Natural killer cell treated with Interleukin-12 subunit alpha and Interleukin-12 subunit beta and Interleukin-15 and Interleukin-18, amount 100 ng/mL, for 72 hours (primary cell): ENCODE measurements at regions not wholly inside any gene's neighbourhood (a gene's known extent, or its start where the extent isn't known, plus 50 kb on each side); places are given as distances from the start of the nearest gene placed in this dataset.

Experiments
- ATAC-seq, 2 donors: fragments of 150-1000 bp; cut with Tn5 transposase in 1 of 2; sonication (Bioruptor Pico), chemical (Tn5 transposase) in 1 of 2; 2 replicates each; pipeline ENCODE4 v1.10.0; 2021
- DNase-seq: peaks from one replicate; pipeline ENCODE4 v3.0.0; 2022; ENCODE audit warnings: low spot score
- H3K27ac Mint-ChIP-seq, 2 donors: 1 replicate in 1 of 2; 2 replicates in 1 of 2; pipeline ENCODE4 v1.8.0; 2022; ENCODE audit warnings: mixed read lengths in 2 of 2, mild to moderate bottlenecking in 1 of 2, moderate library complexity in 1 of 2
- H3K27me3 Mint-ChIP-seq, 2 donors: 1 replicate in 1 of 2; 2 replicates in 1 of 2; pipeline ENCODE4 v1.8.0; 2022; ENCODE audit warnings: mixed read lengths in 2 of 2
- H3K36me3 Mint-ChIP-seq: one replicate; pipeline ENCODE4 v1.8.0; 2022; ENCODE audit warnings: mixed read lengths
- H3K4me1 Mint-ChIP-seq, 2 donors: 1 replicate in 1 of 2; 2 replicates in 1 of 2; pipeline ENCODE4 v1.8.0; 2022; ENCODE audit warnings: low read depth in 2 of 2, mixed read lengths in 2 of 2, mild to moderate bottlenecking in 1 of 2
- H3K4me3 Mint-ChIP-seq: one replicate; pipeline ENCODE4 v1.8.0; 2022; ENCODE audit warnings: mixed read lengths
- H3K9me3 Mint-ChIP-seq: 2 replicates; pipeline ENCODE4 v1.8.0; 2022; ENCODE audit warnings: mixed read lengths

DNA sequence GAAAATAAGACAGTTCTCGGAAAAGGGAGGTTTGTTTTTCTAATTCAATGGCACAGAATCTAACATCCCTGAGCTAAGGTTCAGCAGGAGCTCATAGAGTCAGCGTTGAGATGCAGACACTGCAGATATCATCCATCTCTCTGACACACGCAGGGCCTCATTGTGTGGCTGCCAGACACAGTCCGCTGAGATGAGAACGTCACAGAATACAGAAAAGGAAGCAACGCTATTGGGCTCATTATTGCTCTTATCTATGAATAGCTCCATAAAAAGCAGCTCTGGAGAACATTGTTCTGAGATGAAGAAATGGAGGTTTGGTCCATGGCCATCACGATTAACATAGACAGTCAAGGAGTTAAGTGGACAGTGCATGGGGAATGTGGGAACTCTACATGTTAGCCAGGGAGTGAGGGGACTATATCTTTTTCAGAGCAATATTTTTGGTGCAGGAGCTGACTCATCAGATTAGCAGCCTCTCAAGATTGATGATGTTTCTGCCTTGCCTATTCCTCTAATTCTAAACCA is 771.6 kb upstream of the CXADR start:
- H3K4me1 Mint-ChIP-seq: no peaks in the 10 kb centered on the region
- no peak for ATAC-seq
- H3K27me3 Mint-ChIP-seq: no peaks in the 10 kb centered on the region
- H3K27ac Mint-ChIP-seq: no peak overlapping the region
- no peak overlapping the region for H3K4me3 Mint-ChIP-seq
- H3K36me3 Mint-ChIP-seq: no peaks in the 10 kb centered on the region
- H3K9me3 Mint-ChIP-seq: peaks cover 13% of the 10 kb centered on the region
- no peak for DNase-seq

DNA sequence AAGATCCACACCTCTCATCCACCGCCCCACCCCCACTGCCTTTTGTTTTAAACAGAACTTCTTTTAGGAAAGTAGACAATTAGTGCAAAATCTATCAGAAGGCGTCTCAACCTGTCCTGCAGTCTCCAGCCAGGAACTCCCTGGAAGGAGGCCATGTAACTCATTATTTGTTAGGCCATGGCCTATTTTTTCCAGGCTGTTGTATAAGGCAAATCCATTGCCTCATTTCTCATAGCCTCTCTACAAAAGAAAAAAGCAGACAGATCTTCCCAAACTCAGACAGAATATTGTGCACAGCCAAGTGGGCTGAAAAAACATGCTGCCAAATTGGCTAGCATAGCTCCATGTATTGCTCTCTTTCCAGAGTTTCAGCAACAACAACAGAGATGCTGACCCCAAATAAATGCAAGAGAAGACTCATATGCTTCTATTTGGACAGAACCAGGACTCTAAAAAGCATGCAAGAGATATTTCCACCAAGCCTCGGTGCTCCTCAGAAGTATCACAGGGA is 770.7 kb upstream of the CXADR start:
- no peak overlapping the region for H3K27ac Mint-ChIP-seq
- no peak overlapping the region for H3K4me3 Mint-ChIP-seq
- H3K36me3 Mint-ChIP-seq: no peaks in the 10 kb centered on the region
- DNase-seq (no peak), ATAC-seq (no peak)
- peaks cover 13% of the 10 kb centered on the region for H3K9me3 Mint-ChIP-seq
- no peaks in the 10 kb centered on the region for H3K27me3 Mint-ChIP-seq
- no peaks in the 10 kb centered on the region for H3K4me1 Mint-ChIP-seq

DNA sequence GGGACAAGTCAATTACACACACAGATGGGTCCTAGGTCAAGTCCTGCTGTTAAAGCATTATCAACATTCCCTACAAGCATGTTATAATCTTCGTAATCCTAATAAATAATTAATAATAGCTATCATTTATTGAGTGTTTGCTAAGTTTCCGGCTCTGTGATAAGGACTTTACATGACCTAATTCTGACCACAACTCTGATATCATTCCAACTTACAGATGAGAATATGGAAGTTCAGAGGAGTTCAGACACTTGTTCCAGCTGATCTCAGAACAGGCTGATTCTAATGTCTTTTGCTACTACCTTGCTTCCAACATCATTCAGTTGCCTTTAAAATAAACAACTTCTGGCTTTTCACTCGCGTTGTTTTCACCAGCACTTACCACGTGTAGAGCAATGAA is 770.1 kb upstream of the CXADR start:
- DNase-seq (no peak), ATAC-seq (no peak)
- H3K27me3 Mint-ChIP-seq: no peaks in the 10 kb centered on the region
- no peak overlapping the region for H3K4me3 Mint-ChIP-seq
- H3K36me3 Mint-ChIP-seq: no peaks in the 10 kb centered on the region
- no peaks in the 10 kb centered on the region for H3K4me1 Mint-ChIP-seq
- peaks cover 13% of the 10 kb centered on the region for H3K9me3 Mint-ChIP-seq
- no peak overlapping the region for H3K27ac Mint-ChIP-seq

DNA sequence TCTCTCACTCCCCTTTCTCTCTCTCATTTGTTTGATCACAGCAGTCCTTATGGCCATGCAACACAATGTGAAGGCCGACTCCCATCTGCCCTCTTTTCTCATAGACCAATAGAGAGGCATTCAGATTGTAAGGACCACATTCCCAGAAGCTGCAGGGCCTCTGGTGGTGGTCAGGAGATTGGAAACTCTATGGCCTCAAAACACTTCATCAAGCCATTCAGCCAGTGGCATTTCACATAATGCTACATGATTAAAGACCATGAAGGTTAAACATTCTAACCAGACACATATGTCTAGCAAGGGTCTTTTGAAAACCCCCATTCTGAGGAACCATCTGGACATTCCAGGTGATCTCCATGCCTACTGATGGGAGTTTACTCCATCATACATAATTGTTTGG is 769.5 kb upstream of the CXADR start:
- peaks cover 17% of the 10 kb centered on the region for H3K9me3 Mint-ChIP-seq
- H3K27ac Mint-ChIP-seq: no peak overlapping the region
- H3K4me3 Mint-ChIP-seq: no peak overlapping the region
- ATAC-seq: no peak
- no peaks in the 10 kb centered on the region for H3K4me1 Mint-ChIP-seq
- DNase-seq: no peak
- H3K27me3 Mint-ChIP-seq: no peaks in the 10 kb centered on the region
- H3K36me3 Mint-ChIP-seq: no peaks in the 10 kb centered on the region

DNA sequence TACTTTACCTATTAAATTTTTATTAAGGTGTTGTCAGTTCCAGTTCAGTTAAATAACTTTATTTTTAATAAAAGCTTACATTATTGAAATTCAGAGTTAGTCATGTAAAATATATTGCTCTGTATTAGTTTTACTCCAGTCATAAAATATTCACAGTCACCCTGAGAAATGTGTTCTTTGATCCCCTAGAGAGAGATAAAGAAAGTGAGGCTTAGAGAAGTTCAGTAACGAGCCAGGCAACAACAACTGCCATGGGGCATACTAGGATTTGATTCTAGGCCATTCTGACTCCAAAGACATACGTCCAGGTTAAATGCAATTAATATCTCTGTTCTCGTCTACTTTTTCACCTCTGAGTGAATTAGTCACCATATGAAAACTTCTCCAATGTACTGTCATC is 761.9 kb upstream of the CXADR start:
- H3K4me3 Mint-ChIP-seq: no peak overlapping the region
- no peak overlapping the region for H3K27ac Mint-ChIP-seq
- DNase-seq: no peak
- H3K36me3 Mint-ChIP-seq: no peaks in the 10 kb centered on the region
- no peaks in the 10 kb centered on the region for H3K4me1 Mint-ChIP-seq
- ATAC-seq: no peak
- H3K9me3 Mint-ChIP-seq: peaks cover 12% of the 10 kb centered on the region
- H3K27me3 Mint-ChIP-seq: no peaks in the 10 kb centered on the region

DNA sequence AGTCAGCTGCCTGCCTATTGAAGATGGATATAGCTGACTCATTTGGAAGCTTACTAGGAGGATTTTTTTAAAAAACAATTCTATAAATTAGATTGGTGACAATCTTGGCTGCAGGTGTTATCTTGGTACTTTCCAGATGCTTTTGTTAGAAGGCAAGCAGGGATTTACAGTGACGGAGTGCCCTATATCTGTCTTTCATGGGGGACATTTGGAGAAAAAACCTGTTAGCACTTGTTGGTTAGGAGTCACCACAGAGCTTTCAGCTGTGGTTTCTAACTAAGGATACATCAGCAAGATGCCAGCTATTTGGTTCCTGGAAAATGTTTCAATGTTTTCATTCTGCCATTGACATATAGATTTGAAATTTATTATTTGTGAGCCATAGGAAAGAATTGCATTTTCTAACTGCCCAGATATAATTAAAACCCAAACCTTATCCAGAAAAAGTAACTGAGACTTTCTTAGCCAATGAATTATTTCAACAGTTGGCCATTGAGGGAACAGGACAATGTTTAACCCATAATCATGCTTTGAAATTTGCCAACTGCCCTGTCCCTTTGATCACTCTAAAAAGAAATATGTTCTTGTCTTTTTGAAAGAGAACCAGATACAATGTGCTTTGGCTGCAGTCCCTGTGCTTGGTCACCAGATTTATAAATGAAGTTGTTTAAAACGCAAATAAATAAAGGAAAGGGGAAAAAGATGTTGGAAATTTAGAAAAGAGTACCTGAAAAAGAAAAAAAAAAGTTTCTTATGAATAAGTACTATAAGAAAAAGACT is 761.0 kb upstream of the CXADR start:
- peaks cover 17% of the 10 kb centered on the region for H3K9me3 Mint-ChIP-seq
- no peak overlapping the region for H3K27ac Mint-ChIP-seq
- no peak overlapping the region for H3K4me3 Mint-ChIP-seq
- no peaks in the 10 kb centered on the region for H3K27me3 Mint-ChIP-seq
- no peak for ATAC-seq
- H3K4me1 Mint-ChIP-seq: no peaks in the 10 kb centered on the region
- H3K36me3 Mint-ChIP-seq: peaks cover 3% of the 10 kb centered on the region
- no peak for DNase-seq

DNA sequence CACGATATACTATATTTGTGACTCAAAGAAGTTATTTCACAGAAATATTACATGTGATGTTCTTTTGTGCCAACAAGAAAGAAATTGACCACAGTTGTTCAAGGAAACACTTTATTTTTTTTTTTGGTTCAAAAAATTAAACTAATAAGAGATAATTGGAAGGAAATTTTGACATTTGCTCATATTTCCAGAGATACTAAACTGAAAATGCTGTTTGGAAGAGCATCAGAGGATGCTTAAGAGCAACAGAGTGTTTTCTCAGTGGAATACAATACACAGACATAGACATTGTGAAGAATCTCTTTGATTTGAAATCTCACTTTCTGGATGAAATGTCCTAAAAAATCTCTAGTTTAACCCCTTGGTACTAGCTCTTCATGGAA is 760.4 kb upstream of the CXADR start:
- H3K4me1 Mint-ChIP-seq: no peaks in the 10 kb centered on the region
- H3K9me3 Mint-ChIP-seq: peaks cover 19% of the 10 kb centered on the region
- H3K4me3 Mint-ChIP-seq: no peak overlapping the region
- no peak for ATAC-seq
- no peaks in the 10 kb centered on the region for H3K27me3 Mint-ChIP-seq
- DNase-seq: no peak
- no peak overlapping the region for H3K27ac Mint-ChIP-seq
- H3K36me3 Mint-ChIP-seq: peaks cover 4% of the 10 kb centered on the region

DNA sequence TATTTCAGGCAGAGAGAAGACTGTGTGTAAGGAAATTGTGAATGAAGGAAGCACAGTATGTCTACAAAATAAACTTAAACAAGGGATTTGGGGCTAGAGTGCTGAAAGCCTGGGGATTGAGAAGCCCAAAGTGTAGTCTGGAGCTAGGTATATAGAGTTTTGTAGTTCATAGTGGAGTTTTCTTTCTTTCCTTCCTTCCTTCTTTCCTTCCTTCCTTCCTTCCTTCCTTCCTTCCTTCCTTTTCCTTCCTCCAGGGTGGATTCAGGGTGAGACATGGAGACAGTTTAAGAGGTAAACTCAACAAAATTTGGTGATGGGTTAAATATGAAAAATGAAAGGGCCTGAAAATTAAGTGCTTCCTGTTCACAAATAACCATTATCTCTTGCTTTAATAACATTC is 757.8 kb upstream of the CXADR start:
- ATAC-seq (no peak), DNase-seq (no peak)
- Mint-ChIP-seq H3K27me3 (no peaks in the 10 kb centered on the region), H3K9me3 (peaks cover 13% of the 10 kb centered on the region), H3K4me1 (no peaks in the 10 kb centered on the region), H3K36me3 (peaks cover 4% of the 10 kb centered on the region), H3K27ac (no peak overlapping the region), H3K4me3 (no peak overlapping the region)

DNA sequence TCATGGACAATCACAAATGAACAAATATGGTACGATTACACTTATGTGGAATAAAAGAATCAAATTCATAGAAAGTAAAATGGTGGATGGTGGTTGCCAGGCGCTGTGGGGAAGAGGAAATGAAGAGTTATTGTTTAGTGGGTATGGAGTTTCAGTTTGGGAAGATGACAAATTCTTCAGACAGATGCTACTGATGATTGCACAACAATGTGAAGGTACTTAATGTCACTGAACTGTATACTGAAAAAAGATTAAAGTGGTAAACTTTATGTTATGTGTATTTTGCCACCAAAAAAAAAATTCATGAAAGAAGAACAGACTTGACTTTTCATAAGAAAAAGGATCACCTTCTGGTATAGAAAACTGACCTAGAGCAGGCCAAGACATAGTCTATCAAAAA is 745.6 kb upstream of the CXADR start:
- Mint-ChIP-seq H3K4me1 (no peaks in the 10 kb centered on the region), H3K9me3 (peaks cover 12% of the 10 kb centered on the region), H3K27me3 (no peaks in the 10 kb centered on the region), H3K36me3 (no peaks in the 10 kb centered on the region), H3K27ac (no peak overlapping the region), H3K4me3 (no peak overlapping the region)
- no peak for ATAC-seq
- no peak for DNase-seq

DNA sequence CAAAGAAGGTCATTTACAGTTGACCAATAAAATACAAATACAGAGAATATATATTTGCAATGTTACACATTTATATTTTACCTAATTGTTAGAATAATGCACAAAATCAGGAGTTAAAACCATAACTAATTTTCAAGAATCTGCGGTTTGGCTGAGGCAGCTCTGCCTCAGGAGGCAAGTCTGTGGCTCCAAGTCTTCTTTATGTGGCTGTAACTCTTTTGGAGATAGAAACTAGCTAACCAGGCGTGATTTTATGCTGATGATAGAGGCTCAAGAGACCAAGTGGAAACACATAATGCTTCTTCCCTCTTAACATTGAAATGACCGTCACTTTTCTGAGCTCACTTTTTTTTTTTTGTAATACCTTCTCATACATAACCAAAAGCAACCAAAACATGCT is 744.7 kb upstream of the CXADR start:
- Mint-ChIP-seq H3K4me1 (no peaks in the 10 kb centered on the region), H3K36me3 (peaks cover 5% of the 10 kb centered on the region), H3K27ac (no peak overlapping the region), H3K27me3 (no peaks in the 10 kb centered on the region), H3K4me3 (no peak overlapping the region), H3K9me3 (peaks cover 18% of the 10 kb centered on the region)
- no peak for DNase-seq
- no peak for ATAC-seq

DNA sequence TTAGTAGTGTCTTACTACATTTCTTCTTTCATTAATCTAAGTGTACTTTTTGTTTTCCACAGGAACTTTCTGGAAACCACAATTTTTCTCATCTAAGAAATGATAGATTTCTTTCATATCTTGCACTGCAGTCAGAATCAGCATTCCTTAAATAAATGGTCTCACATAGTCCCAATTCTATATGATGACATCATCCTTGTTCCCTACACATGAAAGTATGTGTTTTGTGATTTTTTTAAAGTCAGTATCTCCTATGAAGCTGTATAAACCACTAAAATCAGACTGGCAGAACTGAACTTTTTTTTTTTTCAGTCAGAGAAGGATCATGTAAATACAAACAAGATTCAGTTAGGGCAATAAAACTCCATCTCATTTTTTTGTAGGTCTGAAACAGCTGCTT is 742.6 kb upstream of the CXADR start:
- DNase-seq (no peak), ATAC-seq (no peak)
- H3K4me3 Mint-ChIP-seq: no peak overlapping the region
- H3K27ac Mint-ChIP-seq: no peak overlapping the region
- H3K27me3 Mint-ChIP-seq: no peaks in the 10 kb centered on the region
- peaks cover 20% of the 10 kb centered on the region for H3K9me3 Mint-ChIP-seq
- H3K4me1 Mint-ChIP-seq: no peaks in the 10 kb centered on the region
- peaks cover 5% of the 10 kb centered on the region for H3K36me3 Mint-ChIP-seq

DNA sequence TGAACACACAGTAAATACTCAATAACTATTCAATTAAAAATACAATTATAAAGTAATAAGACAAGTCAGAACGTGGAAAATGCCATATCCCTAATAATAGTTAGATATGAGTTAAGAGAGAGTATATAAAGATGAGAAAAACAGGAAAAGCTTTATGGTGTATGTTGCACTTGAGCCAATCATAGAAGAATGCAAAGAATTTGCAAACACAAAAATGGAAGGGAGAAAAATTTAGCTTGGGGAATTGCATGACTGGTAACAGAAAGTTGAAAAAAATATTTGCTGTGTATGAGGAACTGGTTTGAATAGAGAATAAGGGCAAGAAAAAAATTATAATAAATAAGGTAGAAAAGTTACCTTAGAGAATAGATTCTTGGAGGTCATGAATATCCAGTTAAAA is 739.6 kb upstream of the CXADR start:
- H3K36me3 Mint-ChIP-seq: peaks cover 5% of the 10 kb centered on the region
- ATAC-seq (no peak), DNase-seq (no peak)
- no peak overlapping the region for H3K27ac Mint-ChIP-seq
- H3K27me3 Mint-ChIP-seq: no peaks in the 10 kb centered on the region
- H3K9me3 Mint-ChIP-seq: peaks cover 13% of the 10 kb centered on the region
- H3K4me3 Mint-ChIP-seq: no peak overlapping the region
- H3K4me1 Mint-ChIP-seq: no peaks in the 10 kb centered on the region

DNA sequence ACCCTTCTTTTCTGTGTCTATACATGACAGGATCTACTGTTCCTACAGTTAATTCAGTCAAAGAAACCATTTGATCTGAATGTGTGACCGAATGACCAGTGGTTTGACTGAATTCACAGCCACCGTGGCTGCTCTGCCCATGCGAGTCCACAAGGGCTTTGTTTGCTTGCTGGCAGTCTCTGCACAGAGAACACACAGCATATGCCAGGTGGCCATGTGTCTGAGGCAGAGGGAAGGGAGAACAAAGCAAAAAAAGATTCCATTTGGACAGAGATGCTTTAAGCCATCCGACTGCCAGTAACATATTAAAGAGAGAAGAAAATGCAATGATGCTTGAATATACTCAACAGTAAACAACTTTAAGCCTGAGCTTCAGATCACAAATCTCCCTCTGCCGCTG is 737.8 kb upstream of the CXADR start:
- Mint-ChIP-seq H3K27ac (no peak overlapping the region), H3K36me3 (peaks cover 7% of the 10 kb centered on the region), H3K4me1 (no peaks in the 10 kb centered on the region), H3K27me3 (no peaks in the 10 kb centered on the region), H3K4me3 (no peak overlapping the region), H3K9me3 (peaks cover 18% of the 10 kb centered on the region)
- ATAC-seq: no peak
- no peak for DNase-seq

DNA sequence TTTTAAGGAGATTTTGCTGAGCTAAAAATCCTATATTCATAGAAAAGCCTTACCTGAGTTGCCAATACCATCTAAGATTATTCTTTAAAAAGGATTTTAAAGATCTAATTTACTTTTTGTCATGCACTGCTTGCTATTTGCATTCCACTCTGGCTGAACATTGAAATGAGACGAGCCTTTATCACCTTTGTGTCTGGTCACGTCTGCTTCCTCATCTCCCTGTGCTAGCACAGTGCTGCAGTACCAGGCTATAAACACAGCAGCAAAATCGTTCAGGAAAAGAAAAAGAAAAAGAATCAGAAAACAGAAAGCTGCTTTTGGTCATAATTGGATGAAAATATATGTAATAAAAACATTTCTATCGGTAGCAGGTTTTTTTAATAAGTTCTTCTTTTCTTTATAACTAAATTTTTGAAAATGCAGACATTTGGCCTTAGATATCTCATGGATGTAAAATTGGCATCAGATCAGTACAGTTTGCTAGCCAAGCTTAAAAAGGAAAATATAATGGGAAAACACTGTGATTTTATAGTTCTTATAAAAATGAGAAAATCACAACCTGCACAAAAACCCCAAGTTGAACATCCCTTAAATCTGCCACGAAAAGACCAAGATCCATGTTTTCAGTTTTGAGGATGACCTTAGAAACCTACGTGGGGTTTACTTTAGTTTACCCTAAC is 735.7 kb upstream of the CXADR start:
- Mint-ChIP-seq H3K4me3 (no peak overlapping the region), H3K27ac (no peak overlapping the region), H3K36me3 (peaks cover 13% of the 10 kb centered on the region), H3K27me3 (no peaks in the 10 kb centered on the region), H3K4me1 (no peaks in the 10 kb centered on the region), H3K9me3 (peaks cover 23% of the 10 kb centered on the region)
- no peak for ATAC-seq
- no peak for DNase-seq
